Glomerular visceral epithelial cell (primary cell): ENCODE measurements at regions not wholly inside any gene's neighbourhood (a gene's known extent, or its start where the extent isn't known, plus 50 kb on each side); places are given as distances from the start of the nearest gene placed in this dataset.
A peak's percentile ranks its signal among the peaks of the same experiment; 100 is the strongest.
"Not testable (repeated sequence)": the region's sequence is repeated elsewhere in the genome, so short reads cannot be mapped to it uniquely, and the experiment has no call there.

Experiments
- DNase-seq: peaks from one replicate; pipeline ENCODE4 v3.0.0-alpha.2; 2016; ENCODE audit errors: extremely low spot score

DNA sequence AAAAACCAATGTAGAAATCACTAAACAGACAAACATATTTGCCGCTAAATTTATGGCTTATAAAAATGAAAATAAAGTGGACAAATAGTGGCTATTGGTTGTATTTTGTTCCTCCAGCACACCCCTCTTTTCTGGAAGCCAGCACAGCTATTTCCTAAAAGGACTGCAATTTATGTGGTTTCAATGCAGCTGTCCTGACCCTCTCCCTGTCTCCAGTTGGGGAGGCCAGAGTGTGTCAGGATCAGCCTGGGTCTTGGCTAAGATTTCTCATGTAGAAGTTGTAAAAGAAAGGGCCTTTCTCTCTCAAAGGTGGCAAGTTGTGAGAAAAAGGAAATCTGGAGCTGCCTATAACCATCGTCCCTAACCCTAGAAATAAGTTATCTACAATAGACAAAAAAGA, 165.6 kb downstream of the ALDH8A1 start:
- DNase-seq, result no peak

DNA sequence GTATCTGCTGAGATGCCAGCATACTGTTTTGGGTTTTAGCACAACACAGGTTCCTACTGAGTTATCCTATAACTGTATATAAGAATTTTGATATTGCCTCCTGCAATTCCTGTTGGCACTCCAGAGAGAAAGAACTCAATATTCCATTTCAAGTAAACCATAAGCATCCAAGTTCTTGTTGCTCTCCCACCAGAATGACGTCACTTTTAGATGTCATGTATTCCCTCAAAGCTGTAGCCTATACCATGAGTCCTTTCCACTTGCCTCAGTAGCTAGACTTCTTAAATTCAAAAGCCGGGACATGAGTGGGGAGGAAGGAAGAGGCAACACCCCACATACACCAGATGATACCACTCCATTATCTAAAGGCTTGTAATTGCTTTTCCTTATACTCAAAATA, 171.5 kb downstream of the ALDH8A1 start:
- DNase-seq, result no peak

DNA sequence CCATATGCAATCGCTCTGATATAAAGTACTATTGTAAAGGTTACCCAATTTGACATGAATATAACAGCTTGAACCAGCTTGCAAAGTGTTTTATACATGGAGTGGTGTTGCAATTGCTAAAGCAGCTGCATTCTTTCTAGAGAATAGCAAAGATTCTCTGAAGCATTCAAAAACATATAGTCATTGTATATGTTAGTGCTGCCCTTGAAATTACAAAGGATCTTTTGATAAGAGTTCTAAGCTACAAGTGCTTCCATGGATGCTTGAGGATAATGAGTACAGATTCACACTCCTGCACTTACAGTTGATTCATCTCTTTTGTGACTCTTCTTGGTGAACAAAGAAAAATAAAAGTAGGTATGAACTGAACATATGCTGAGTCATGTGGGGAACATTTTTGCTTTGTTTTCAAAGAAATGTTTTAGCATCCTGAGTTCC, 175.7 kb downstream of the ALDH8A1 start:
- no peak for DNase-seq

DNA sequence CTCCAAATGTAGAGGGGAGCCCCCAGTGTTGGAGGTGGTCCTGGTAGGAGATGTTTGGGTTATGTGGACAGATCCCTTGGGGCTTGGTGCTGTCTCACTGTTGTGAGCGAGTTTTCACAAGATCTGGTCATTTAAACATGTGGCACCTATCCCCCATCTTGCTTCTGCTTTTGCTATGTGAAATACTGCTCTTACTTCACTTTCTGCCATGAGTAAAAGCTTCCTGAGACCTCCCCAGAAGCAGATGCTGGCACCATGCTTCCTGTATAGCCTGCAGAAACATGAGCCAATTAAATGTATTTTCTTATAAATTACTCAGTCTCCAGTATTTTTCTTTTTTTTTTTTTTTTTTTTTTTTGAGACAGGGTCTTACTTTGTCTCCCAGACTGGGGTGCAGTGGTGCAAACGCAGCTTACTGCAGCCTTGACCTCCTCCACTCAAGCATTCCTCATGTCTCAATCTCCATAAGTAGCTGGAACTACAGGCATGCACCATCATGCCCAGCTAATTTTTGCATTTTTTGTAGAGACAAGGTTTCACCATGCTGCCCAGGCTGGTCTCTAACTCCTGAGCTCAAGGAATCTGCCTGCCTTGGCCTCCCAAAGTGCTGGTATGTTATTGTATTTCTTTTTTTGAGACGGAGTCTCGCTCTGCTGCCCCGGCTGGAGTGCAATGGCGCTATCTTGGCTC, 177.1 kb downstream of the ALDH8A1 start:
- no peak for DNase-seq

DNA sequence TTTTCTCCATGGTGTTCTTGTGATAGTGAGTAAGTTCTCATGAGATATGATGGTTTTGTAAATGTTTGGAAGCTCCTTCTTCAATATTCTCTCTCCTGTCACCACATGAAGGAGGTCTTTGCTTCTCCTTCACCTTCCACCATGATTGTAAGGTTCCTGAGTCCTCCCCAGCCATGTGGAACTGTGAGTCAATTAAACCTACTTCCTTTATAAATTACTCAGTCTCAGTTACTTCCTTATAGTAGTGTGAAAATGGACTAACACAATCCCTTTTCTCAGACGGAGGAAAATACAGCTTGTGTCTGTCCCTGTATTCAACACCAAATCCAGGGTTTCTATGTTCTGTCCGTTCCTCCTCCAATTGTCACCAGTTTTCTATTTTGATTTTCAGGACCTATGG, 181.0 kb downstream of the ALDH8A1 start:
- DNase-seq, result no peak

DNA sequence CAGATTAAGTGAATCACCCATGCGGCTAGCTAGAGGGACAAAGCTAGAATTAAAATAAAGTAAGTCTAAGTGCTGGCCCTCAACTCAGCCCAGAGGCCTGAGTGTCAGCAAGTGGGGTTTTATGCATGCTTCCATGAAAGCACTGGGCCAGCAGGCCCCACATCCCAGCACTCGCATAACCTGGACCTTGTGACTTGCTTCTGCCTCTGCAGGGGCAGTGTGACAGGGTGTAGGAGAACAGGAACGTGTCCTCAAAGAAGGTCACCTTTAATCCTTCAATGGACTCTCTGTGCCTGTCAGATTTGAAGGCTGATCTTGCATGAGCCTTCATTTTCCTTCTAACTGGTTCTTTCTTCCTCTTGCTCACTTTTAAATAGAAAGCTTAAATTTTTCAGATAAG, 183.4 kb downstream of the ALDH8A1 start:
- no peak for DNase-seq

DNA sequence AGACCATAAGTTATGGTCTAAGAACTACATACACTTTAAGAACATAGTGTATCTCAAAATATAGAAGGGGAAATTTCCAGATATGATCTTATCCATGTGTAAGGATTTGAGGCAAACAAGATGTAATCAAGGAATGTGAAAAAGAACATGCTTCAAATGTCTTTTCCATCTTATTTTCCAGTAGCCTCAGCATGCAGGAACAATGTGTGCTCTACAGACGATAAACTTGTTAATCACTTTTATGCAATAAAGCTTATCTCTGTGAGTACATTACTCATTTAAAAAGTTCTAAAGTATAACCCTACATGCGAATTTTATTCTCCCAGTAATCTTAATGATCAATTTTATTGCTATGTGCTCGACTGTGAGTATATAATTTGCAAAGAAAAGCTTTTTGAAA, 185.2 kb downstream of the ALDH8A1 start:
- no peak for DNase-seq

DNA sequence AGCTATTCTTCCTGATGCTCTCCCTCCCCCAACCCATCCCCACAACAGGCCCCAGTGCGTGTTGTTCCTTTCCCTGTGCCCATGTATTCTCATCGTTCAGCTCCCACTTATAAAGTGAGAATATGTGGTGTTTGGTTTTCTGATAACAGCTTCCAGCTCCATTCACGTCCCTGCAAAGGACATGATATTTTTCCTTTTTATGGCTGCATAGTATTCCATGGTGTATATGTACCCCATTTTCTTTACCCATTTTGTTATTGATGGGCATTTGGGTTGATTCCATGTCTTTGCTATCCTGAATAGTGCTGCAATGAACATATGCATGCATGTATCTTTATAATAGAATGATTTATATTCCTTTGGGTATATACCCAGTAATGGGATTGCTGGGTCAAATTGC, 186.3 kb downstream of the ALDH8A1 start:
- DNase-seq, result not testable (repeated sequence)

DNA sequence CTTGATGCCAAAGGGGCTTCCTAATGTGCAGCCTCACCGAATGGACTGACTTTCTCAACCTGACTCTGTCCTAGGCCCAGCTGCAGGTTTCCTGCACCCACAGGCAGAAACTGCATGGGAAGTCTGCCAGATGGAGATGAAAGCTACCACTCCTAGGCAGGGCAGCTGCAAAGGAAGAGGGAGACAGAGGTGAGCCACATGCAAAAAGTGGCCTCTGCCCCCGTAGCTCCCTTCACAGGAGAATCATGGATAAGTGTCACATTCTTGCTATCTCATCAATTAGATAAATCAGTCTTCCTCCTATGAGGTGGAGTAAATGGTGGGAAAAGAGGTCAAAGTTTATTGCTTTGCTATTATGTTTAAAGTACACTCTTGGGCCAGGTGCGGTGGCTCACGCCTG, 191.3 kb downstream of the ALDH8A1 start:
- DNase-seq, result no peak

DNA sequence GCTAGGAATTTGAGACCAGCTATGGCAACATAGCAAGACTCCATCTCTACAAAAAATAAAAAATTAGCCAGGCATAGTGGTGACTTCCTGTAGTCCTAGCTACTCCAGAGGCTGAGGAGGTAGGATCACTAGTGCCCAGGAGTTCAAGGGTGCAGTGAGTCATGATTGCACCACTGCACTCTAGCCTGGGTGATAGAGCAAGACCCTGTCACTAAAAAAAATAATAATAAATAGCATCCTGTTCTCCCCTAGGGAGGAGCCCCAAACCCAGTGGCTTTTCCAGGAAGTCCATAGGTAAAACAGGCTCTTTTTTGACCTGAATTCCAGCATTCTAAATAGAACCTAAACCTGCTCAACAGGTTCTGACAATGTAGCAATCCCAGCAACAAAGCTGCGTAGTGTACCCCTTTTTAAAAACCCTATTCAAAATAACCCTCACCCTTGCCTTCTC, 192.0 kb downstream of the ALDH8A1 start:
- DNase-seq, result peak; percentile 33

DNA sequence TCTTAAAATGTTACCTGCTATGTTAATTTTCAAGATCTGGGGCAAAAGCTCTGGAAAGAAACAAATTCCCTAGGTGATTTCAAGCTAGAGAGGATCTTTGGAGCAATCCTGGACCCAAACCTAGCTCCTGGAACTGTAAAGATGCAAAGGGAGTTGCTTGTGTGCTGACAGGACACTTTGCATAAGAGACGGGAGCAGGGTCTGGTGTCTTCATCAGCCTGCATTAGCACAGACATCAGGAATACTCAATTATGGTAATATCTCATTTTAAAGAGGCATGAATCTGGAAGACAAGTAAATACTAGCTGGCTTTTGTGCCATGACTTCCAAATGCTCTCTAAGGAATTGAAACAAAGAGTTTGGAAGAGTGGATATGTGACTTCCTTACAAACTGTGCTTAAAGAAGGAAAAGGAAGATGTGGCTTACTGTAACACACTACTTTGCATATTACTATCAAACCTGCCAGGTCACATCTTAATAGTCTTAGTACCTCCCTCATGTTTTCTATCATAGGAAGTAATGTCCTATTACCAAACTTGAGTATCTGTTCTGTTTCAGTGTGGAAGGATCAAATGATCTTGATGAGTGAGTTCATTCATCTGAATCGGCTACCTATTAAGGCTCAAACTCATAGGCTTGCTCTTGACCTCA, 193.4 kb downstream of the ALDH8A1 start:
- no peak for DNase-seq

DNA sequence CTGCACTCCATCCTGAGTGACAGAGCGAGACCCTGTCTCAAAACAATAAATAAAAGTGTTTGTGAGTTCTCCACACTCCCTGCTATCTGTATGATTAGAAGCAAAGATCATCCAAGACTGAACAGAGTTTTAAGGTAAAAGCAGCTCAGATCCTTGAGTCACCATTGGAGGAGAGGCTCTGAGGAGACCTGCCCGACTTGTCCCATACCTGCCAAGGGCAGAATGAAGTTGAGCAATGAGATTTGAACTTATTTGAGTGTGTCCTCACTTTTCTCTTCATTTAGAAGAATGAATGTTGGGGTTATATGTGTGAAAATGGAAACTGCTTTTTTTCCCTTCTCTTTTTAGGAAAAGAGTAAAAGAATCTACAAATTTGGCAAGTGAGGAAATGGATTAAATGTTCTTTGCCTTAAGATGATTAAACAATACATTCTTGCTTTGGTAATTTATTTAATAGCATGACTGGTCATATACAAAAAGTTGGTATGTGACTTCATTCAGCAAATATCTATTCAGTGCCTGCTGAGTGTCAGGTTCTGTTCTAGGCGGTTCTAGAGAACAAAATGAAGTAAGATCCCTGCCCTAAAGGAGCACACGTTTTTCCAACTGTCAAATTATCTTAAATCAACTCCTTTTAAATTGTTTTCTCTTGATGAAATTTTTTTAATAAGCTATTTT, 195.7 kb downstream of the ALDH8A1 start:
- no peak for DNase-seq

DNA sequence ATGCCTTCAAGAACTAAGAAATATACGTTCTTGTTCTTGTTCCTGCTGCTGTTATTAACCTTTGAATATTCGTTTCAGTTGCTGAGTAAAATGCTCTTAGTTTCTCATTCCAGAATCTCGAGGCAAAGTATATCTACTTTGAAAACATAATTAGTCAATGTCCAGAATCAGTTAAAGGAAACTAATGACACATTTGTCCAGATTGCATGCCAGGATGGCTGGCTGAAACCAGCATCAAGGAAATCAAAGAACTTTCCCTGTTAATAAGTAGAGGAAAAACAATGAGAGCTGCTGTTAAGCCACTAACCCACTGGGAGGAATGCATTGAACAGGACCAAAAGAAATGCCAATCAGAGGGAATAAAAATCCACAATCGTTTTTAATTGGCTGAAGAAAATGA, 196.9 kb downstream of the ALDH8A1 start:
- peak; percentile 47 for DNase-seq

DNA sequence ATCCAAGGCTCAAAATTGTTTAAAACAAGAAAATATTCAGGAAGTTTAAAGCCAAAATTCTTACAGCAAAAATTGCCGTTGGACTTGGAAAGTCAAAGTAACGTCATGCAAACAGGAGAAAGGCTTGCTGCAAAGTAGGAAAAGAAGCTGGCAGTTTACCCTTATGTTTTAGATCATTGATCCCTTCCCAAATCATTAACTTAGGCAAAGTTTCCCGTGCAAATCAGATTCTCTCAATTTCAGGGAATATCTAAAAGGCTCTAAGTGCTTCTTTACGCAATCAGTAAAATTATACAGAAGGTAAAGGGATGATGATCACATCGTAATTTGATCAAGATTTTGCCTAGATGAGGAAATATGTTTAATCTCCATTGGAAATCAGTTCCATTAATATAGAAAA, 197.5 kb downstream of the ALDH8A1 start:
- no peak for DNase-seq

DNA sequence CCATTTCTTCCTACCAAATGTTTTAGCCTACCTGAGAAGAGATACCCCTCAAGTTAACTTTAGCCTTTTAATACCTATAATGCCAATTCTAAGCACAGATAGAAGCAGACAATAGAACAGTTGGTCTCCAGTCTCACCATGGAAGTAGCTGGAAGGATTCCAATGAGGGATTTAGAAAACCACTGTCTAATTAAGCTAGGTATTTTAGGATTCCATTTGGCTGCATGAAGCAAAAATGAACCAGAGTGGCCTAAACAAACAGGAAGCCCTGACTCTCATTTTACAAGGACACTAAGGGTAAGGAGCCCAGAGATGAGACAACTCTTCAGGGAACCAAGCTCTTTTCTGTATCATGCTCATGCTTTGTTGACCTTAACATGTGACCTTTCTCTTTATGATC, 199.2 kb downstream of the ALDH8A1 start:
- no peak for DNase-seq

DNA sequence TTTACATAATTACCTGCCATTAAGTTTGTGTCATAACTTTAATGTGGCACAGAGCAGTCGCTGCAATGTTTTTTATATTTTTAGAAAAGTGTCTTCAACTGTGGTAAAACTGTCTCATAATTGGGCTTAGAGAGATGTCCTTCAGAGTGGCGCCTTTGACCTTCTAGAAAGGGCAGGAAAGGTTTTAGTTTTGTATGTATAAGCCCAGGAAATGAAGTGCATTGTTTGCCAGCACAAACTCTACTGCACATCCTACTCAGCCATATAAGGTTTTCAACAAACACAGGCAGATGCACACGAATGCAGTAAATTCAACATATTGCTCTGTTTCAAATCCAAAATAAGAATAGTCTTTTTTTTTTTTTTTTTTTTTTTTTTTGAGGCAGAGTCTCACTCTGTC, 201.4 kb downstream of the ALDH8A1 start:
- no peak for DNase-seq

DNA sequence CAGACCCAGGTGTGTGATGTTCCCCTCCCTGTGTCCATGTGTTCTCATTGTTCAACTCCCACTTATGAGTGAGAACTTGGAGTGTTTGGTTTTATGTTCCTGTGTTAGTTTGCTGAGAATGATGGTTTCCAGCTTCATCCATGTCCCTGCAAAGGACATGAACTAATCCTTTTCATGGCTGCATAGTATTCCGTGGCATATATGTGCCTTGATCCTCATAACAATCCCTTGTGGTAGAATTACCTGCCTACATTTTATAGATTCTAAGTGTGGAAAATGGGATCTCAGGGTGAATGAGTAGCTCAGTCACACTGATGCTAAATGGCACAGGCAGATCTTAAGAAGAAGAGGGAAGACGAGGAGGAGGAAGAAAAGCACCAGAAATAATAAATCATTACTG, 202.7 kb downstream of the ALDH8A1 start:
- DNase-seq, result not testable (repeated sequence)

DNA sequence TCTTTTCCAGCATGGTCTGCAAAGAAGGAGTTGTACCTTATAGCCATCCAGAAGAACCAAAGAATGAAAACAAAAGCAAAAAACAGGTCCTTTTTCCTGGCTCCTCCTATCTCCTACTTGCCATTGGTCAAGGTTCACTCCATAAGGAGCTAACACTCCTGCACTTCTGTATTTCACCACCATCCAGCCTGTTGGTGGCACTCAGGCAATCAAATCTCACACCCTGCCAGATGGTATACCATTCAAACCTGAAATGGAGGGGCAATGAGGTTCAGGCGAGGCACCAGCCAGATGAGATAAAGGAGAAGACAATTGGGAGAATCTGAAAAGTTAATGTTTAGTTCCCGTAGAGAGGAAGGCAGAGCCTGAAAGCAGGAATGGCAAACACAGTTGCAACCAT, 203.8 kb downstream of the ALDH8A1 start:
- no peak for DNase-seq

DNA sequence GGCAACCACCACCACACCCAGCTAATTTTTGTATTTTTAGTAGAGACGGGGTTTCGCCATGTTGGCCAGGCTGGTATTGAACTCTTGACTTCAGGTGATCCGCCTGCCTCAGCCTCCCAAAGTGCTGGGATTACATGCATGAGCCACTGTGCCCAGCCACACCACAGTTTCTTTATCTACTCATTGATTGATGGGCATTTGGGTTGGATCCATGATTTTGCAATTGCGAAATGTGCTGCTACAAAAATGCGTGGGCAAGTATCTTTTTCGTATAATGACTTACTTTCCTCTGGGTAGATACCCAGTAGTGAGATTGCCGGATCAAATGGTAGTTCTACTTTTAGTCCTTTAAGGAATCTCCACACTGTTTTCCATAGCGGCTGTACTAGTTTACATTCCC, 204.7 kb downstream of the ALDH8A1 start:
- DNase-seq, result not testable (repeated sequence)

DNA sequence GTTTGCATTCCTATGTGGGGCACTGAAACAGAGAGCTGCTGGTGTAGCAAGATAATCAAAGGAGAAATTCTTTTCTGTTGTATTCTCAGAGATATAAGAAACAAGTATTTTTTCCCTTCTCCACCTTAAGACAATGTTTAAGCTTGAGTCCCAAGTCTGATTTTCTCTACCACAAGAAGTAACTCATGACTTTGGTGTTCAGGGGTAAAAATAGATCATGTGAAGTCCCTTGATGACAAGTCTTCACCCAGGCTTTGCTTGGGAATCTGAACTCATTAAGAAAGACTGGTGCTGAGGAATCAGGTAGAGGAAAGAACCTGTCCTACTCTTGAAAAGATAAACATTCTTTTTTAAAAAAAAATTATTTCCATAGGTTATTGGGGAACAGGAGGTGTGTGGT, 205.6 kb downstream of the ALDH8A1 start:
- DNase-seq, result no peak

DNA sequence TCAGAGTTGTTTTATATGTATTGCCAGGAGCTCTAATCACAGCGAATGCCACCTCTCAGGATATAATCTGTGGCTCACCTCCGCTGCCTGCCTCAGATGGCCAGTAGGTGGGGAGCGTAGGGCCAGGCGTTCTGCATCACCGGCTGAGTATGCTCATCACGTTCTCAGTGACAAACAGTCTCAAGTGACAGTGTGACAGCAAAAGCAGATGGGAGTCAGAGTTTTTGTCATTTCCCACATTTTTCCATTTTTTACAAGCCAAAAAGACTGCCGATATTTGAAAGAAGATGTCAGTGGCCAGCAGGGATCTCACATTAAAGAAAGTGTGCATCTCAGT, 208.7 kb downstream of the ALDH8A1 start:
- DNase-seq, result no peak

DNA sequence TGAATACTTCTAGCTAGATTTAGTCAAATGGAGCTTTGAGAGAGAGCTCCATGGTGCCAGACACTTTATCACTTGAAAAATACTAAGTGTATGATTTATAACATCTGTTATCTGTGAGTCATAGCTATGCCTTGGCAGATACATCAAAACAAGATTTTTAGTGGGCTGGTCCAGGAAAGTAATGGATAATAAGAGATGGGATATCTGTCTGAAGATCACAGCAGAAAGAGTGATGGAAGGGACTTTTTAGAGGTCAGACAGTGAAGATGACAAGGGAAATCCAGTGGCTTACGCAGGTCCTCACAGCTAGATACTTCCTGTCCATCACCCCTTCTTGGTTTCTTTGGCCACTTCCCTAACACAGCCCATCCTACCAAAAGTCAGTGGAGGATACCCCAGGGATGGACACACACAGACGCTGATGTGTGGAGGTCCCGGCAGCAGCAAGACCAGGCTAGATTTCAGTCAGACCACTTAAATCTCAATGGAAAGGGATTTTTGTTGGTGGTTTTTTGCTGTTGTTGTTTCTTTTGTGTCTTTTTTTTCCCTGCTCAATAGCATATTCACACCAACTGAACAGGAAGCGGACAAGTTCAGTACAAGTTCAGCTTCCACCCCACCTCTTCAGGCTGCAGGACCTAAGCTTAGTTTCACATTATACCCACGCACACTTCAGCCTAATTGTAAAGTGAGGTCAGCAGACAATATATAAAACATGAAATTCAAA, 209.3 kb downstream of the ALDH8A1 start:
- no peak for DNase-seq

DNA sequence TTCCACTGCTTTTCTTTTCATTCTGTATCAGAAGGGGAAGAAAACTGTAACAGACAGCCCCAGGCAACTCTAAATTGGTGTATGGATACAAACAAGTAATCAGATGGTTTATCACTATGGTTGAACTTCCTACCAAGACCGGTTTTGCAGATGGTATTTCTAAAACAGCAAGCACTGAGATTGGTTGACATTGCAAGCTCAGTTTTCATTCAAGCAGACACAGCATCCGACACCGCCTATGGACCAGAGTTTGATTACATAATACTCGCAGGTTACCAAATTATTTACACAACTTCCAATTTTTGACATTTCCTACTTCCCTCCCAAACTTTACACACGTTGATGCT, 209.9 kb downstream of the ALDH8A1 start:
- no peak for DNase-seq
